GM12891 (cell line): ENCODE measurements at regions not wholly inside any gene's neighbourhood (a gene's known extent, or its start where the extent isn't known, plus 50 kb on each side); places are given as distances from the start of the nearest gene placed in this dataset.

Experiments
- DNase-seq: peaks from one replicate; pipeline ENCODE4 v3.0.0; 2011; ENCODE audit warnings: low spot score; ENCODE audit not compliant: insufficient read length
- FAIRE-seq: peaks from 2 replicates; lab custom pipeline; 2011; peaks lifted over from hg19 to GRCh38; lab: Jason Lieb, UNC
- PAX5 ChIP-seq: IDR thresholded peaks from 2 replicates; pipeline ENCODE4 v1.6.1; 2011; ENCODE audit warnings: low read length, moderate library complexity, mild to moderate bottlenecking; ENCODE audit not compliant: insufficient read depth, severe bottlenecking
- POLR2A ChIP-seq: IDR thresholded peaks from 2 replicates; pipeline ENCODE4 v1.6.1; 2011; ENCODE audit warnings: low read depth, low read length, control low read depth
- POLR2AphosphoS5 ChIP-seq: IDR thresholded peaks from 2 replicates; pipeline ENCODE4 v1.6.1; 2011; ENCODE audit warnings: low read depth, low read length, control low read depth
- POU2F2 ChIP-seq: IDR thresholded peaks from 2 replicates; pipeline ENCODE4 v1.6.1; 2011; ENCODE audit warnings: low read depth, mild to moderate bottlenecking, control low read depth, low read length, moderate library complexity
- SPI1 ChIP-seq: IDR thresholded peaks from 2 replicates; pipeline ENCODE4 v1.6.1; 2011; ENCODE audit warnings: low read depth, low read length, control low read depth
- TAF1 ChIP-seq: IDR thresholded peaks from 2 replicates; pipeline ENCODE4 v1.6.1; 2011; ENCODE audit warnings: low read depth, low read length, control low read depth

DNA sequence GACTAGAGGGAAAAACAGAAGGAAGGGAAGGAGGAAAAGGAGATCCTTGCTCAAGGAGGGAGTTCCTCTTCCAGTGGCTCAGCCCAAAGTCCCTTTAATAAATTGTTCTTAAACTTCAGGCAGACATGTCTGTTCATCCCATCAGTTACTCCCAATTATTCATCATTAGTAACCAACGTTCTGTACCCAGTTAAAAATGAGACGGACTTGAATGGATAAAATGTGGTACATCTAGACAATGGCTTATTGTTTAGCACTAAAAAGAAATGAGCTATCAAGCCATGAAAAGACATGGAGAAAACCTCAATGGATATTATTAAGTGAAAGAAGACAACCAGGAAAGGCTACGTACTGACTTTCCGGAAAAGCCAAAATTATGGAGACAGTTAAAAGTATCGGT lies 50.8 kb upstream of the ACSL3 start:
- TF ChIP-seq TAF1 (no peak), SPI1 (no peak), POLR2A (no peak), POLR2AphosphoS5 (no peak), PAX5 (no peak), POU2F2 (no peak)
- FAIRE-seq (no peak), DNase-seq (no peak)
